ENCODE measurements at regions not wholly inside any gene's neighbourhood (a gene's known extent, or its start where the extent isn't known, plus 50 kb on each side); places are given as distances from the start of the nearest gene placed in this dataset.

GRCh38 chr7:98795741-98796493 lies 73.9 kb downstream of the TMEM130 start:
- Histone ChIP-seq H3K9ac (ENCODE audit: low read length in 2 of 2) (no peak overlapping the region), H3K27me3 (ENCODE audit: control insufficient read depth in 1 of 2, insufficient read depth in 2 of 2, low read length in 2 of 2) (no peaks in the 10 kb centered on the region), H3K27ac (ENCODE audit: low read length) (no peak overlapping the region), H3K4me3 (ENCODE audit: low read length in 2 of 2) (no peak overlapping the region), H3K9me3 (ENCODE audit: control insufficient read depth in 2 of 2, low read length in 2 of 2) (peaks cover 0 to 3% of the 10 kb centered on the region in 2 donors), H3K36me3 (ENCODE audit: control insufficient read depth in 2 of 2, insufficient read depth in 2 of 2, low read length in 2 of 2) (no peaks in the 10 kb centered on the region), H3K4me1 (ENCODE audit: control insufficient read depth, insufficient read depth, low read length) (no peaks in the 10 kb centered on the region)
